ENCODE measurements at regions not wholly inside any gene's neighbourhood (a gene's known extent, or its start where the extent isn't known, plus 50 kb on each side); places are given as distances from the start of the nearest gene placed in this dataset.

GRCh38 chr17:5872831-5873230, 197.3 kb upstream of the WSCD1 start:
- Histone ChIP-seq H3K36me3 (ENCODE audit: insufficient read depth) (no peaks in the 10 kb centered on the region), H2AFZ (no peak overlapping the region), H3K27me3 (ENCODE audit: insufficient read depth) (no peaks in the 10 kb centered on the region), H3F3A (replicated peaks; ENCODE audit: low read depth) (no peaks in the 10 kb centered on the region), H4K20me1 (replicated peaks; ENCODE audit: insufficient read depth) (no peaks in the 10 kb centered on the region), H3K4me1 (ENCODE audit: insufficient read depth) (no peaks in the 10 kb centered on the region), H3K4me2 (no peak overlapping the region), H3K79me2 (replicated peaks; ENCODE audit: insufficient read depth) (no peaks in the 10 kb centered on the region), H3K27ac (ENCODE audit: low read depth) (no peak overlapping the region), H3K4me3 (no peak overlapping the region), H3K9me2 (ENCODE audit: insufficient read depth) (no peaks in the 10 kb centered on the region)
- no peaks in the 10 kb centered on the region; the same call in 2 of the 3 replicates for H3K36me3 Mint-ChIP-seq (ENCODE audit: low read depth)
- peaks cover 7% of the 10 kb centered on the region for H3K27me3 Mint-ChIP-seq (ENCODE audit: insufficient read depth, low read depth, poor library complexity)
- no peak overlapping the region for H3K27ac Mint-ChIP-seq
- H3K4me1 Mint-ChIP-seq = no peaks in the 10 kb centered on the region
- DNase-seq (ENCODE audit: low spot score) (no peak), ATAC-seq (no peak)
- no peak overlapping the region for H3K4me3 Mint-ChIP-seq
- TF ChIP-seq ZNF114 (CRISPR knock-in tag; IDR thresholded peaks at IDR 0.05) (no peak), CREB1 (CRISPR knock-in tag; IDR thresholded peaks at IDR 0.05; ENCODE audit: low read depth) (no peak), JUNB (IDR thresholded peaks at IDR 0.05; ENCODE audit: unreplicated experiment) (no peak), EZH2phosphoT487 (IDR thresholded peaks at IDR 0.05; ENCODE audit: unreplicated experiment) (no peak), CTCF (conservative IDR thresholded peaks at IDR 0.05; ENCODE audit: low read depth in 2 of 2) (no peak), EZH2 (IDR thresholded peaks at IDR 0.05; ENCODE audit: low read depth, unreplicated experiment) (no peak), POLR2AphosphoS5 (IDR thresholded peaks at IDR 0.05; ENCODE audit: low read depth) (no peak), ETS1 (IDR thresholded peaks at IDR 0.05) (no peak), ZNF331 (CRISPR knock-in tag; IDR thresholded peaks at IDR 0.05; ENCODE audit: low read depth) (no peak), REST (IDR thresholded peaks at IDR 0.05; ENCODE audit: unreplicated experiment) (no peak), ZNF462 (CRISPR knock-in tag; IDR thresholded peaks at IDR 0.05) (no peak), STAT1 (IDR thresholded peaks at IDR 0.05; ENCODE audit: unreplicated experiment) (no peak), NANOG (IDR thresholded peaks at IDR 0.05; ENCODE audit: borderline replicate concordance) (no peak)
- H3K9me3 Mint-ChIP-seq = no peaks in the 10 kb centered on the region
